Inflammatory macrophage treated with lipopolysaccharide for 1 hour (primary cell): ENCODE measurements at regions not wholly inside any gene's neighbourhood (a gene's known extent, or its start where the extent isn't known, plus 50 kb on each side); places are given as distances from the start of the nearest gene placed in this dataset.
"Not testable (repeated sequence)": the region's sequence is repeated elsewhere in the genome, so short reads cannot be mapped to it uniquely, and the experiment has no call there.

Experiments
- DNase-seq, 2 donors: peaks; one replicate each; pipeline ENCODE4 v3.0.0-alpha.2; 2020 to 2022

DNA sequence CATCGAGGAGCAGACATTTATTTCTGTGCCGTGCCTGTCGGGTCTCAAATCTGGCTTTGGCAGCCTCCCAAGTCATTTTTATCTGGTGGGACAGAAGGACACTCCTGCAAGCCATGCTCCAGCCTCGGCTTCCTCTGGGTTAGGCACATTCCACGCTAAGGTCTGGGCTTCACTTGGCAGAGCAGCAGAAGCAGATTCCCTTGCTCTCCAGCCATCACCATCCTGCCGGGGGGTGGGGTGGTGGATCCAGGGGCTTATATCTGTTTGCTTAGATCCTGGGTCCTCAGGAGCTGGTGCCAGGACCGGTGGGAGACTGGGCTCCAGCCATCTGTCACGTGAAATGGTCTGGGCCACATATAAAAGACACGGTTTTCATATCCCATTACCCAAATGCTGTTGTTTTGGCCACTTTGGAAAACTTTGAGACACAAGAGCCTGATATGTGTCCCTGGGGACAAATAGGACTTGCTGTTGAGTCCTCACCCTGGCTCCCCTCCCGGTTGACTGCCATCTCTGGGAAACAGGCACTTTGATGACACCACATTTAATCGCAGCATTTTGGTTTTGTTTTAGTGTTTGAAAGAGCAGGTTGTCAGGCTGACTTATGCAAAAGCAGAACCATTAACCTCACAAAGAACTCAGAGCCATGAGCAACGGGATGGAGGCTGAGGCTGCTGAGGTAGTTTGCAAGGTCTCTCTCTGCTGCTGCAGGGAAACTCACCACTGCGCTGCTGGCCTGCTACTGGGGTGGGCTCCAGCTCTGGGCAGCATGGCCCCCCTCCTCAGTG lies 69.6 kb upstream of the PRMT8 start:
- DNase-seq, result no peak

GRCh38 chr12:3424796-3425195 lies 66.2 kb upstream of the PRMT8 start:
- not testable (repeated sequence) for DNase-seq

GRCh38 chr12:3427956-3428355 lies 63.0 kb upstream of the PRMT8 start:
- DNase-seq, result no peak

DNA sequence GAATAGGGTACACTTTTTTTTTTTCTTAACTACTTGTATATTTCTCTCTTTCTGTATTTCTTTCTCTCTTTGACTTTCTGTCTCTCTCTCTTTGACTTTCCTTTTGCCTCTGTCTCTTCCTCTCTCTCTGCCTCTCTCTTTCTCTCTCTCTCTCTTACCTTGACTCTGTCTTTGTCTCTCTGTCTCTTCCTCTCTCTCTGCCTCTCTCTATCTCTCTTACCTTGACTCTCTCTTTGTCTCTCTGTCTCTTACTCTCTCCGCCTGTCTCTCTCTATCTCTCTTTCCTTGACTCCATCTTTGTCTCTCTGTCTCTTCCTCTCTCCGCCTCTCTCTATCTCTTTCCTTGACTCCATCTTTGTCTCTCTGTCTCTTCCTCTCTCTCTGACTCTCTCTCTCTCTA lies 62.4 kb upstream of the PRMT8 start:
- no peak for DNase-seq

DNA sequence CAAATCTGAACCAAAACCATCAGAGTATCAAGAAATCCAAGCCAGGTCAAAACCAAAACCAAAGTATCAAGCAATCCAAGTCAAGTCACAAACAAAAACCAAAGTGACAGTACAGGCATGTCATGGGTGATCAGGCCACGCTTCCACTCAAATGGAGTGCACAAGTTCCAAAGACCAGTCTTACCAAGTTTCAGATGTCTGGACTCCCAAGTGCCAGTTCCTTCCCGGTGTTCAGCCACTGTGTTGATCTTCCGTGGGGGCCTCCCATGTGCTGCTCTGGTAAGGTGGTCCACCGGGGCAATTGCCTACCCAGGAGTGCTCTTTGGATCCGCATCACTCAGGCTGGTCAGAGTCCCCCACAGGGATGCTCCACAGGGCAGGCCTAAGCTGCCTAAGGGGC lies 61.5 kb upstream of the PRMT8 start:
- not testable (repeated sequence) for DNase-seq

DNA sequence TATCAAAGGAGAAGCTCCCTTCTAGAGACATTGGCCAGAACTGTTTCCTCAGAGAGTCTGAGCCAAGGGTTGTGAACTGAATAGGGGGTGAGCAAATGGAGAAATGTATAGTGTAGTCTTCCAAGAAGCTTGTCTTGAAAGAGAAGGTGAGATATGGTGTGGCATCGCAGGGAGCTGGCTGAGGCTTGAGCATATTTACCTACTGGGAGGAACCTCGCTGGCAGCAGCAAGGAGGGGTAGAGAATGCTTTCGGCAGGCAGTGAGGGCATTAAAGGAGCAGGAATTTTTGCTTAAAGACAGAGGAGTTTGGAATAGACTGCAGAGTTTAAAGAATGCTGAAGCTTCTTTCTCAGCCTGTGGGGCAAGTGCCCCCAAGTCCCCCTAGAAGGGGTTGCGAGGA lies 59.3 kb upstream of the PRMT8 start:
- DNase-seq, result no peak

DNA sequence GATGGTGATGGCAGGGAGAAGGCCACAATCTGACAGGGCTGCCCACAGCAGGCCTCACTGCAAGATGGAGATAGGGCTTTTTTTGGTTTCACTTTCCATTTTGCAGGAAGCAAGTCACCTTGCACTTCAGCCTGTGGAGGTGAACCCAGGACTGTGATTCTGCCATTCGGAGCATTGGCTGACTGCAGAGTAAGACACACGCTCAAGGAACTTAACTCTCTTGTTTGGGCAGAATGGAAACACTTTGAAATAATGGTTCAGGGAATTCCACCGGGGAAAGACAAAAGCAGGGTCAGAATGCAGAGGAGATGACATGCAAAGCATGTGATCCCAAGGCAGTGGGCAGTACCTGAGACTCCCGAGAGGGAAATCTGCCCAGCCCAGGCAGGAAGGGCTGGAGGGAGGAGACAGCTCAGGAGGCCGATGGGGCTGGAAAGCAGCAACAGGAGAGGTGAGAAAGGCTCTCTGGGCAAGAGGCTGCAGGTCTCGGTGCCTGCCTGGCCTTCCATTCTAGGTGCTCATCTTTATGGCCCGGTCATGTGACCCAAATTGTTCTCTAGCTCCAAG lies 58.7 kb upstream of the PRMT8 start:
- DNase-seq, result no peak

GRCh38 chr12:3432868-3433267 lies 58.1 kb upstream of the PRMT8 start:
- DNase-seq, result no peak

DNA sequence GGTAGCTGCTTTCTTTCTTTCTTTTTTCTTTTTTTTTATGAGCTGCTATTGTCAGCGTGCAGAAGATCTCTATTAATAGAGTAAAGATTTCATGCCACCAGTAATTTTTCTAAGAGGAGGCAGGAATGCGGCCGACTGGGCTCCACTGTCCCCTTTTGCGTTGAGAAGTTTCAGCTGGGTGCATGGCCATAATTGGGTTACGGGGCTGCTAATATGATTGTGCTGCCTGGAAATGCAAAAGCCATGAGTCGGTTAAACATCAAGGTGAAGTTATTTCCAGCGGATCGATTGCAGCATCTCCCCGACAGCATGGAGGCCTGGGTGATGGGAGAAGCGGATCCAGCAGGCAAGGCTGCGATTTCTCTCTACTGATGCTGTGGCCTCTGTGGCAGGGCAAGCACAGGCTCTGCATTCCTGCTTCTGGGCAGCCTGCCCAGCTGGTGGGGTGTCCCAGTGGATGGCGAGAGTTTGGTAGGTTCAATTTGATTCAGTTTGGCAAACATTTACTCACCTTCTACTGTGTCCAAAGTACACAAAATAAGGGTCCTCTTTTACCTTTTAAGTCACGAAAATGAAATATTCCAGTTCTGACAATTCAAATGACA lies 54.4 kb upstream of the PRMT8 start:
- DNase-seq, result no peak

DNA sequence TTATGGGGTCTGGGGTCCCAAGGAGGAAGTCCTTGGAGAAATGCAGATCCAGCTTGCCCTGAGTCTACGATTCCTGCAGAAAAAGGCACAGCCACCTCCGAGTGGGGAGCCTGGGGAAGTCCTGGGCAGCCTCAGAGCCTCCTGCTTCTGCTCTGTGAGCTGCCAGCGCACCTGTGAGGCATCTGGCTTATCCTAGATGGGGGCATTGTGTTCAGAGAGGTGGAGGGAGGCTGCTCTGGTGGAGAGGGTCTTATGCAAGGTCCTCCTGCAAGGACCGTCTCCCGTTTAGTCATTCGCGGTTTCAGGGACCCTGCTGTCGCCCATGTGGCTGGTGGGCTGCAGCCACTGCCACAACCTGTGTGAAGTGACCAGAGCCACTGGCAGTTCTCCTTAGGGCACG lies 53.0 kb upstream of the PRMT8 start:
- no peak for DNase-seq

GRCh38 chr12:3438401-3438800 lies 52.6 kb upstream of the PRMT8 start:
- DNase-seq, result no peak
